ENCODE measurements at regions not wholly inside any gene's neighbourhood (a gene's known extent, or its start where the extent isn't known, plus 50 kb on each side); places are given as distances from the start of the nearest gene placed in this dataset.

- no peak for DNase-seq (ENCODE audit: extremely low read depth in 1 of 4, low spot score in 3 of 4)
- Histone ChIP-seq H3K27ac (ENCODE audit: extremely low read depth, low read depth, low read length) (no peak overlapping the region), H3K4me3 (no peak overlapping the region), H3K27me3 (ENCODE audit: control insufficient read depth in 2 of 2, insufficient read depth in 2 of 2, low read length in 2 of 2) (peaks cover under 1 to 3% of the 10 kb centered on the region in 2 experiments; a peak in 1 of 5 replicates), H3K79me2 (ENCODE audit: control insufficient read depth, insufficient read depth, low read length) (no peaks in the 10 kb centered on the region), H4K20me1 (replicated peaks; ENCODE audit: control insufficient read depth, insufficient read depth, low read length) (no peaks in the 10 kb centered on the region), H2AFZ (ENCODE audit: low read depth, low read length) (no peak overlapping the region), H3K4me2 (ENCODE audit: insufficient read depth, low read length) (no peak overlapping the region), H3K4me1 (replicated peaks in 1 of 2; ENCODE audit: control insufficient read depth in 2 of 2, insufficient read depth in 2 of 2, low read length in 2 of 2) (no peaks in the 10 kb centered on the region), H3K9me3 (replicated peaks; ENCODE audit: control insufficient read depth, insufficient read depth, low read depth, low read length) (no peaks in the 10 kb centered on the region), H3K9ac (ENCODE audit: insufficient read depth in 1 of 2, low read depth in 2 of 2, low read length in 2 of 2) (no peak overlapping the region), H3K9me1 (ENCODE audit: control insufficient read depth, insufficient read depth, low read length) (no peaks in the 10 kb centered on the region), H3K36me3 (ENCODE audit: control insufficient read depth, insufficient read depth, low read length) (no peaks in the 10 kb centered on the region)
- TF ChIP-seq HNRNPL (IDR thresholded peaks at IDR 0.05; ENCODE audit: low read depth, low read length) (no peak), LCOR (CRISPR knock-in tag; IDR thresholded peaks at IDR 0.05) (no peak)
- in situ Hi-C loops (cut with MboI) (no loop called here), intact Hi-C loops (cut with micrococcal nuclease) (no loop called here)
- ChIA-PET CTCF (ENCODE audit: low intra/inter-chr PET ratio) (no interaction called here), POLR2A (no interaction called here)
- no peak for FAIRE-seq
- no TSS peak for BruUV-seq (replicated peaks)
- no peak for ATAC-seq
Observed at GRCh38 chr18:57296336-57296735, 56.0 kb upstream of the ST8SIA3 start.

GRCh38 chr18:57297306-57297705 is 55.1 kb upstream of the ST8SIA3 start:
- H3K79me2 ChIP-seq (ENCODE audit: control insufficient read depth, insufficient read depth, low read length), result no peaks in the 10 kb centered on the region
- ChIA-PET CTCF (ENCODE audit: low intra/inter-chr PET ratio) (no interaction called here), POLR2A (no interaction called here)
- DNase-seq (ENCODE audit: extremely low read depth in 1 of 4, low spot score in 3 of 4) (no peak), ATAC-seq (no peak), FAIRE-seq (no peak)
- H3K27me3 ChIP-seq (ENCODE audit: control insufficient read depth in 2 of 2, insufficient read depth in 2 of 2, low read length in 2 of 2), result peaks cover 3 to 7% of the 10 kb centered on the region in 2 experiments; a peak in 1 of 5 replicates
- intact Hi-C loops (cut with micrococcal nuclease), result no loop called here
- H4K20me1 ChIP-seq (replicated peaks; ENCODE audit: control insufficient read depth, insufficient read depth, low read length), result no peaks in the 10 kb centered on the region
- no peak overlapping the region for H3K9ac ChIP-seq (ENCODE audit: insufficient read depth in 1 of 2, low read depth in 2 of 2, low read length in 2 of 2)
- H3K36me3 ChIP-seq (ENCODE audit: control insufficient read depth, insufficient read depth, low read length), result no peaks in the 10 kb centered on the region
- no peak overlapping the region for H3K27ac ChIP-seq (ENCODE audit: extremely low read depth, low read depth, low read length)
- no peaks in the 10 kb centered on the region for H3K9me3 ChIP-seq (replicated peaks; ENCODE audit: control insufficient read depth, insufficient read depth, low read depth, low read length)
- H3K4me3 ChIP-seq, result no peak overlapping the region
- H3K9me1 ChIP-seq (ENCODE audit: control insufficient read depth, insufficient read depth, low read length), result no peaks in the 10 kb centered on the region
- no peak overlapping the region for H3K4me2 ChIP-seq (ENCODE audit: insufficient read depth, low read length)
- no peak overlapping the region for H2AFZ ChIP-seq (ENCODE audit: low read depth, low read length)
- in situ Hi-C loops (cut with MboI), result no loop called here
- H3K4me1 ChIP-seq (replicated peaks in 1 of 2; ENCODE audit: control insufficient read depth in 2 of 2, insufficient read depth in 2 of 2, low read length in 2 of 2), result no peaks in the 10 kb centered on the region
- WGBS (ENCODE audit: insufficient coverage, low coverage, missing lambda C conversion rate), result 0% methylated on average over 4 of the region's 7 CpGs
- BruUV-seq (replicated peaks), result no TSS peak
- TF ChIP-seq KLF13 (tag; IDR thresholded peaks at IDR 0.05; ENCODE audit: borderline replicate concordance, low read depth) (no peak), SP2 (IDR thresholded peaks at IDR 0.05; ENCODE audit: extremely low read depth, low read depth, low read length, poor library complexity, severe bottlenecking) (no peak), L3MBTL2 (IDR thresholded peaks at IDR 0.05) (no peak), MXI1 (IDR thresholded peaks at IDR 0.05; ENCODE audit: low read depth, low read length) (no peak), TBP (optimal IDR thresholded peaks at IDR 0.05; ENCODE audit: low read depth, low read length) (no peak), RCOR1 (IDR thresholded peaks at IDR 0.05; ENCODE audit: borderline replicate concordance in 1 of 2, low read depth in 2 of 2, low read length in 2 of 2) (no peak), ZNF644 (tag; IDR thresholded peaks at IDR 0.05; ENCODE audit: low read depth) (no peak), GATA2 (CRISPR knock-in tag; IDR thresholded peaks at IDR 0.05) (no peak), ZNF224 (CRISPR knock-in tag; IDR thresholded peaks at IDR 0.05) (no peak), POLR2AphosphoS5 (IDR thresholded peaks at IDR 0.05; ENCODE audit: control insufficient read depth, insufficient read depth, low read depth, low read length) (no peak), EP300 (IDR thresholded peaks at IDR 0.05; ENCODE audit: low read length) (no peak), E2F6 (IDR thresholded peaks at IDR 0.05; ENCODE audit: borderline replicate concordance in 1 of 2, extremely low read depth in 1 of 2, insufficient read depth in 1 of 2, insufficient read length in 1 of 2, low read depth in 1 of 2, low read length in 1 of 2, poor library complexity in 1 of 2, severe bottlenecking in 1 of 2) (no peak)
- TF ChIP-seq, protein P1, sequence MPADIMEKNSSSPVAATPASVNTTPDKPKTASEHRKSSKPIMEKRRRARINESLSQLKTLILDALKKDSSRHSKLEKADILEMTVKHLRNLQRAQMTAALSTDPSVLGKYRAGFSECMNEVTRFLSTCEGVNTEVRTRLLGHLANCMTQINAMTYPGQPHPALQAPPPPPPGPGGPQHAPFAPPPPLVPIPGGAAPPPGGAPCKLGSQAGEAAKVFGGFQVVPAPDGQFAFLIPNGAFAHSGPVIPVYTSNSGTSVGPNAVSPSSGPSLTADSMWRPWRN (IDR thresholded peaks at IDR 0.05; ENCODE audit: low read depth), result no peak
